HepG2 (cell line): ENCODE measurements at regions not wholly inside any gene's neighbourhood (a gene's known extent, or its start where the extent isn't known, plus 50 kb on each side); places are given as distances from the start of the nearest gene placed in this dataset.

Source experiments
- ATF1 ChIP-seq: IDR thresholded peaks from 2 replicates; pipeline ENCODE4 v1.6.1; 2016; ENCODE audit warnings: mild to moderate bottlenecking, control low read depth
- MEIS2 ChIP-seq: sonication (generic); formaldehyde crosslinking; IDR thresholded peaks from 2 replicates; pipeline ENCODE4 v1.9.0; 2021; ENCODE audit warnings: mild to moderate bottlenecking, missing genetic modification reagents
- PAF1 ChIP-seq: IDR thresholded peaks from 2 replicates; pipeline ENCODE4 v1.6.1; 2016; ENCODE audit warnings: missing genetic modification reagents, missing compliant biosample characterization
- PHF5A ChIP-seq: IDR thresholded peaks from one replicate; pipeline ENCODE4 v1.6.1; 2018; ENCODE audit warnings: low read depth, missing genetic modification reagents; ENCODE audit not compliant: unreplicated experiment
- SMC3 ChIP-seq: IDR thresholded peaks from 2 replicates; pipeline ENCODE4 v1.6.1; 2011; ENCODE audit warnings: low read length, improper control_type of control experiment
- TBX3 ChIP-seq: fragments of 450-650 bp; IDR thresholded peaks from 2 replicates; pipeline ENCODE4 v1.6.1; 2017; ENCODE audit warnings: antibody characterized with exemption, mild to moderate bottlenecking, inconsistent platforms, borderline replicate concordance
- ZFP90 ChIP-seq: sonication (generic); formaldehyde crosslinking; IDR thresholded peaks from 2 replicates; pipeline ENCODE4 v1.8.0; 2022; ENCODE audit warnings: missing genetic modification reagents, mild to moderate bottlenecking, inconsistent platforms, borderline replicate concordance
- ZNF367 ChIP-seq: sonication (generic); formaldehyde crosslinking; IDR thresholded peaks from 2 replicates; pipeline ENCODE4 v1.4.0; 2020; ENCODE audit warnings: missing genetic modification reagents, borderline replicate concordance
- ZNF672 ChIP-seq: sonication (generic); formaldehyde crosslinking; IDR thresholded peaks from 2 replicates; pipeline ENCODE4 v1.8.1; 2022; ENCODE audit warnings: missing genetic modification reagents
- ZNF788 ChIP-seq: sonication (generic); formaldehyde crosslinking; IDR thresholded peaks from 2 replicates; pipeline ENCODE4 v1.5.0; 2020; ENCODE audit warnings: mild to moderate bottlenecking, missing genetic modification reagents, borderline replicate concordance
- TF ChIP-seq, protein P1 (sequence below): sonication (generic); formaldehyde crosslinking; IDR thresholded peaks from 2 replicates; pipeline ENCODE4 v1.5.0; 2020; ENCODE audit warnings: mild to moderate bottlenecking, missing genetic modification reagents, borderline replicate concordance
- TF ChIP-seq, protein P2 (sequence below): sonication (generic); formaldehyde crosslinking; IDR thresholded peaks from 2 replicates; pipeline ENCODE4 v1.8.1; 2023; ENCODE audit warnings: mild to moderate bottlenecking, inconsistent platforms, moderate library complexity, missing genetic modification reagents, borderline replicate concordance
- TF ChIP-seq, protein P3 (sequence below): sonication (generic); formaldehyde crosslinking; IDR thresholded peaks from 2 replicates; pipeline ENCODE4 v1.5.0; 2020; ENCODE audit warnings: mild to moderate bottlenecking, missing genetic modification reagents
- TF ChIP-seq, protein P4 (sequence below): IDR thresholded peaks from 2 replicates; pipeline ENCODE4 v1.6.1; 2016; ENCODE audit warnings: low read depth
- TF ChIP-seq, protein P5 (sequence below): sonication (generic); formaldehyde crosslinking; conservative IDR thresholded peaks from 2 replicates; pipeline ENCODE4 v1.8.0; 2022; ENCODE audit warnings: missing genetic modification reagents
- TF ChIP-seq, protein P6 (sequence below): sonication (generic); formaldehyde crosslinking; conservative IDR thresholded peaks from 2 replicates; pipeline ENCODE4 v1.8.1; 2023; ENCODE audit warnings: missing genetic modification reagents
- TF ChIP-seq, protein P7 (sequence below): sonication (generic); formaldehyde crosslinking; IDR thresholded peaks from 2 replicates; pipeline ENCODE4 v1.5.0; 2020; ENCODE audit warnings: missing genetic modification reagents, mild to moderate bottlenecking, borderline replicate concordance

DNA sequence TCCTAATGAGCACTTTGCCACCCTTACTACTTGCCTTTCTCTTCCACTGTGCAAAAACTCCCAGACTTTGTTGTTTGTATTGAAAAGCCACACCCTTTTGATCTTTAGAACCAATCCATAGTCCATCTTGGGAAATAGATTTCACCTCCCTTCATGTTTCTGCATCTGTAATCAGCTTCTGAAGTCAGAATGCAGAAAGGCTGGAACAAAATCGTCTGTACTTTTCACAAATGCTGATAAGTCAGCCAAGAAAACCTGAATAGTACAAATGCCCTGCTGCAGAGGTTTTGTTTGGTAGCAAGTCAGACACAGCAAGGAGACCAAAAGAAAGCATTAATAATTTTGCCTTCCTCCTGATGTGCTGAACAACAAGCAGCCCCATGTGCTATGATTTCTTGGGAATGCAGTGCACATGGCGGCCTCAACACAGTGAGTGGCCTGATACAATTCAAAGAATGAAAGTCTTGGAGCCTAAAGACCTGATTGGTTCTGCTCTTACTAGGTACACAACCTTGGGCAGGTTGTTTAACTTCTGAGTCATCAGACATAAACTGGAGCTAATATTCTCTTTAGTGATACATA, 59.2 kb upstream of the STK32A start (continued):
- TF ChIP-seq ZFP90 (CRISPR knock-in tag) (no peak), MEIS2 (CRISPR knock-in tag) (no peak), SMC3 (no peak), PHF5A (no peak), ZNF367 (CRISPR knock-in tag) (no peak), TBX3 (peak; percentile 83; the same call in 1 of the 2 replicates), ATF1 (CRISPR knock-in tag) (no peak), PAF1 (CRISPR knock-in tag) (no peak), ZNF788 (CRISPR knock-in tag) (no peak), ZNF672 (no peak)
- TF ChIP-seq, protein P1, sequence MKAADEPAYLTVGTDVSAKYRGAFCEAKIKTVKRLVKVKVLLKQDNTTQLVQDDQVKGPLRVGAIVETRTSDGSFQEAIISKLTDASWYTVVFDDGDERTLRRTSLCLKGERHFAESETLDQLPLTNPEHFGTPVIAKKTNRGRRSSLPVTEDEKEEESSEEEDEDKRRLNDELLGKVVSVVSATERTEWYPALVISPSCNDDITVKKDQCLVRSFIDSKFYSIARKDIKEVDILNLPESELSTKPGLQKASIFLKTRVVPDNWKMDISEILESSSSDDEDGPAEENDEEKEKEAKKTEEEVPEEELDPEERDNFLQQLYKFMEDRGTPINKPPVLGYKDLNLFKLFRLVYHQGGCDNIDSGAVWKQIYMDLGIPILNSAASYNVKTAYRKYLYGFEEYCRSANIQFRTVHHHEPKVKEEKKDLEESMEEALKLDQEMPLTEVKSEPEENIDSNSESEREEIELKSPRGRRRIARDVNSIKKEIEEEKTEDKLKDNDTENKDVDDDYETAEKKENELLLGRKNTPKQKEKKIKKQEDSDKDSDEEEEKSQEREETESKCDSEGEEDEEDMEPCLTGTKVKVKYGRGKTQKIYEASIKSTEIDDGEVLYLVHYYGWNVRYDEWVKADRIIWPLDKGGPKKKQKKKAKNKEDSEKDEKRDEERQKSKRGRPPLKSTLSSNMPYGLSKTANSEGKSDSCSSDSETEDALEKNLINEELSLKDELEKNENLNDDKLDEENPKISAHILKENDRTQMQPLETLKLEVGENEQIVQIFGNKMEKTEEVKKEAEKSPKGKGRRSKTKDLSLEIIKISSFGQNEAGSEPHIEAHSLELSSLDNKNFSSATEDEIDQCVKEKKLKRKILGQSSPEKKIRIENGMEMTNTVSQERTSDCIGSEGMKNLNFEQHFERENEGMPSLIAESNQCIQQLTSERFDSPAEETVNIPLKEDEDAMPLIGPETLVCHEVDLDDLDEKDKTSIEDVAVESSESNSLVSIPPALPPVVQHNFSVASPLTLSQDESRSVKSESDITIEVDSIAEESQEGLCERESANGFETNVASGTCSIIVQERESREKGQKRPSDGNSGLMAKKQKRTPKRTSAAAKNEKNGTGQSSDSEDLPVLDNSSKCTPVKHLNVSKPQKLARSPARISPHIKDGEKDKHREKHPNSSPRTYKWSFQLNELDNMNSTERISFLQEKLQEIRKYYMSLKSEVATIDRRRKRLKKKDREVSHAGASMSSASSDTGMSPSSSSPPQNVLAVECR (CRISPR knock-in tag): no peak
- TF ChIP-seq, protein P2, sequence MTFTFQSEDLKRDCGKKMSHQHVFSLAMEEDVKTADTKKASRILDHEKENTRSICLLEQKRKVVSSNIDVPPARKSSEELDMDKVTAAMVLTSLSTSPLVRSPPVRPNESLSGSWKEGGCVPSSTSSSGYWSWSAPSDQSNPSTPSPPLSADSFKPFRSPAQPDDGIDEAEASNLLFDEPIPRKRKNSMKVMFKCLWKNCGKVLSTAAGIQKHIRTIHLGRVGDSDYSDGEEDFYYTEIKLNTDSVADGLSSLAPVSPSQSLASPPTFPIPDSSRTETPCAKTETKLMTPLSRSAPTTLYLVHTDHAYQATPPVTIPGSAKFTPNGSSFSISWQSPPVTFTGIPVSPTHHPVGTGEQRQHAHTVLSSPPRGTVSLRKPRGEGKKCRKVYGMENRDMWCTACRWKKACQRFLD: no peak
- TF ChIP-seq, protein P3, sequence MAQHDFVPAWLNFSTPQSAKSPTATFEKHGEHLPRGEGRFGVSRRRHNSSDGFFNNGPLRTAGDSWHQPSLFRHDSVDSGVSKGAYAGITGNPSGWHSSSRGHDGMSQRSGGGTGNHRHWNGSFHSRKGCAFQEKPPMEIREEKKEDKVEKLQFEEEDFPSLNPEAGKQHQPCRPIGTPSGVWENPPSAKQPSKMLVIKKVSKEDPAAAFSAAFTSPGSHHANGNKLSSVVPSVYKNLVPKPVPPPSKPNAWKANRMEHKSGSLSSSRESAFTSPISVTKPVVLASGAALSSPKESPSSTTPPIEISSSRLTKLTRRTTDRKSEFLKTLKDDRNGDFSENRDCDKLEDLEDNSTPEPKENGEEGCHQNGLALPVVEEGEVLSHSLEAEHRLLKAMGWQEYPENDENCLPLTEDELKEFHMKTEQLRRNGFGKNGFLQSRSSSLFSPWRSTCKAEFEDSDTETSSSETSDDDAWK (CRISPR knock-in tag): no peak
- TF ChIP-seq, protein P4, sequence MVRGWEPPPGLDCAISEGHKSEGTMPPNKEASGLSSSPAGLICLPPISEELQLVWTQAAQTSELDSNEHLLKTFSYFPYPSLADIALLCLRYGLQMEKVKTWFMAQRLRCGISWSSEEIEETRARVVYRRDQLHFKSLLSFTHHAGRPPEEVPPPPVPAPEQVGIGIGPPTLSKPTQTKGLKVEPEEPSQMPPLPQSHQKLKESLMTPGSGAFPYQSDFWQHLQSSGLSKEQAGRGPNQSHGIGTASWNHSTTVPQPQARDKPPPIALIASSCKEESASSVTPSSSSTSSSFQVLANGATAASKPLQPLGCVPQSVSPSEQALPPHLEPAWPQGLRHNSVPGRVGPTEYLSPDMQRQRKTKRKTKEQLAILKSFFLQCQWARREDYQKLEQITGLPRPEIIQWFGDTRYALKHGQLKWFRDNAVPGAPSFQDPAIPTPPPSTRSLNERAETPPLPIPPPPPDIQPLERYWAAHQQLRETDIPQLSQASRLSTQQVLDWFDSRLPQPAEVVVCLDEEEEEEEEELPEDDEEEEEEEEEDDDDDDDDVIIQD (CRISPR knock-in tag): peak; percentile 69; the same call in 1 of the 2 replicates
- TF ChIP-seq, protein P5, sequence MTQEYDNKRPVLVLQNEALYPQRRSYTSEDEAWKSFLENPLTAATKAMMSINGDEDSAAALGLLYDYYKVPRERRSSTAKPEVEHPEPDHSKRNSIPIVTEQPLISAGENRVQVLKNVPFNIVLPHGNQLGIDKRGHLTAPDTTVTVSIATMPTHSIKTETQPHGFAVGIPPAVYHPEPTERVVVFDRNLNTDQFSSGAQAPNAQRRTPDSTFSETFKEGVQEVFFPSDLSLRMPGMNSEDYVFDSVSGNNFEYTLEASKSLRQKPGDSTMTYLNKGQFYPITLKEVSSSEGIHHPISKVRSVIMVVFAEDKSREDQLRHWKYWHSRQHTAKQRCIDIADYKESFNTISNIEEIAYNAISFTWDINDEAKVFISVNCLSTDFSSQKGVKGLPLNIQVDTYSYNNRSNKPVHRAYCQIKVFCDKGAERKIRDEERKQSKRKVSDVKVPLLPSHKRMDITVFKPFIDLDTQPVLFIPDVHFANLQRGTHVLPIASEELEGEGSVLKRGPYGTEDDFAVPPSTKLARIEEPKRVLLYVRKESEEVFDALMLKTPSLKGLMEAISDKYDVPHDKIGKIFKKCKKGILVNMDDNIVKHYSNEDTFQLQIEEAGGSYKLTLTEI (CRISPR knock-in tag): no peak
- TF ChIP-seq, protein P6, sequence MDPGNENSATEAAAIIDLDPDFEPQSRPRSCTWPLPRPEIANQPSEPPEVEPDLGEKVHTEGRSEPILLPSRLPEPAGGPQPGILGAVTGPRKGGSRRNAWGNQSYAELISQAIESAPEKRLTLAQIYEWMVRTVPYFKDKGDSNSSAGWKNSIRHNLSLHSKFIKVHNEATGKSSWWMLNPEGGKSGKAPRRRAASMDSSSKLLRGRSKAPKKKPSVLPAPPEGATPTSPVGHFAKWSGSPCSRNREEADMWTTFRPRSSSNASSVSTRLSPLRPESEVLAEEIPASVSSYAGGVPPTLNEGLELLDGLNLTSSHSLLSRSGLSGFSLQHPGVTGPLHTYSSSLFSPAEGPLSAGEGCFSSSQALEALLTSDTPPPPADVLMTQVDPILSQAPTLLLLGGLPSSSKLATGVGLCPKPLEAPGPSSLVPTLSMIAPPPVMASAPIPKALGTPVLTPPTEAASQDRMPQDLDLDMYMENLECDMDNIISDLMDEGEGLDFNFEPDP (CRISPR knock-in tag): no peak
- TF ChIP-seq, protein P7, sequence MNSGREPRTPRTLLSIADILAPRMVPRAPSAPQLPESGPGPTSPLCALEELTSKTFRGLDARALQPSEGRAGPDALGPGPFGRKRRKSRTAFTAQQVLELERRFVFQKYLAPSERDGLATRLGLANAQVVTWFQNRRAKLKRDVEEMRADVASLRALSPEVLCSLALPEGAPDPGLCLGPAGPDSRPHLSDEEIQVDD: no peak
